ENCODE measurements at regions not wholly inside any gene's neighbourhood (a gene's known extent, or its start where the extent isn't known, plus 50 kb on each side); places are given as distances from the start of the nearest gene placed in this dataset.

DNA sequence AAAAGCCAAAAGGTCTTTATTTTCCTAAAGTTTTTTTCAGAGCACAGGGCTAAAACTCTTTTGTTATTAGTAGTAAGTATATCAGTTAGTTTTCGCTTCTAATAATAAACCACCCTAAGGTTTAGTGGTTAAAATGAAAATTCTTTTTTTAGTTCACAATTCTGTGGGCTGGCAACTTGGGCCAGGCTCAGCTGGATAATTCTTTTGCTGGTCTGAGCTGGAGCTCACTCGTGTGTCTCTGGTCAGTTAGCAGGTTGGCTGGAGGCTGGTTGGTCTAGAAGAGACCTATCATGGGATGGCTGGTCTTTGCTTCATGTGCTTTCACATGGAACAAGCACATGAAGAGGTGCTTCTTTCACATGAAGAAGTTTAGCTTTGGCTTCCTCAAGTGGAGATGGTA, 227.1 kb upstream of the LCORL start:
- TF ChIP-seq, protein P1, sequence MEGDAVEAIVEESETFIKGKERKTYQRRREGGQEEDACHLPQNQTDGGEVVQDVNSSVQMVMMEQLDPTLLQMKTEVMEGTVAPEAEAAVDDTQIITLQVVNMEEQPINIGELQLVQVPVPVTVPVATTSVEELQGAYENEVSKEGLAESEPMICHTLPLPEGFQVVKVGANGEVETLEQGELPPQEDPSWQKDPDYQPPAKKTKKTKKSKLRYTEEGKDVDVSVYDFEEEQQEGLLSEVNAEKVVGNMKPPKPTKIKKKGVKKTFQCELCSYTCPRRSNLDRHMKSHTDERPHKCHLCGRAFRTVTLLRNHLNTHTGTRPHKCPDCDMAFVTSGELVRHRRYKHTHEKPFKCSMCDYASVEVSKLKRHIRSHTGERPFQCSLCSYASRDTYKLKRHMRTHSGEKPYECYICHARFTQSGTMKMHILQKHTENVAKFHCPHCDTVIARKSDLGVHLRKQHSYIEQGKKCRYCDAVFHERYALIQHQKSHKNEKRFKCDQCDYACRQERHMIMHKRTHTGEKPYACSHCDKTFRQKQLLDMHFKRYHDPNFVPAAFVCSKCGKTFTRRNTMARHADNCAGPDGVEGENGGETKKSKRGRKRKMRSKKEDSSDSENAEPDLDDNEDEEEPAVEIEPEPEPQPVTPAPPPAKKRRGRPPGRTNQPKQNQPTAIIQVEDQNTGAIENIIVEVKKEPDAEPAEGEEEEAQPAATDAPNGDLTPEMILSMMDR (IDR thresholded peaks at IDR 0.05) = no peak
- no peak for TF ChIP-seq POLR2AphosphoS5 (IDR thresholded peaks at IDR 0.05)
- TF ChIP-seq POLR2A (IDR thresholded peaks at IDR 0.05) = no peak
- TF ChIP-seq EP300 (IDR thresholded peaks at IDR 0.05) = no peak
